Renal cortex interstitium (tissue), 11 donors: ENCODE measurements at regions not wholly inside any gene's neighbourhood (a gene's known extent, or its start where the extent isn't known, plus 50 kb on each side); places are given as distances from the start of the nearest gene placed in this dataset.
A peak's percentile ranks its signal among the peaks of the same experiment; 100 is the strongest.

Experiments used
- DNase-seq, 11 donors: peaks; one replicate each; pipeline ENCODE4 v3.0.0-alpha.2; 2013; ENCODE audit warnings: low read depth in 9 of 11, low spot score in 4 of 11; ENCODE audit errors: extremely low read depth in 1 of 11

DNA sequence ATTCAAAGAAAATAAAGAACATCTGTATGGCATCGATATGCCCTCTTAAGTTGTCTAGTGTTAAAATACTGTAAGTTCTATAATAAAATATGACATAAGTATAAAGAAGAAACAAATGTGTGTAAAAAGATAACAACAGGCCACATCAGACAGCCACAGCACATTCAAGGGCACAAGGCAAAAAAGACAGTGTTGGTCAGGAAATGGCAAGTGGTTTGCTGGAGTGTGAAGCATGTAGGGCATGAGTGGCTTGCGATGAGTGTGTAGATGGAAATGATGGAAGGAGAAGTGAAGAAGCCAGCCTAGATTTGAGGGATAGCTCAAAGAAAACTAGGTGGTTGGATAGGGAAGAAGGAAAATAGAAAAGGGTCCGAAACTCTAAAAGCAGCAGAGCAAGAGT is 341.6 kb downstream of the CRPPA start:
- DNase-seq, result no peak

DNA sequence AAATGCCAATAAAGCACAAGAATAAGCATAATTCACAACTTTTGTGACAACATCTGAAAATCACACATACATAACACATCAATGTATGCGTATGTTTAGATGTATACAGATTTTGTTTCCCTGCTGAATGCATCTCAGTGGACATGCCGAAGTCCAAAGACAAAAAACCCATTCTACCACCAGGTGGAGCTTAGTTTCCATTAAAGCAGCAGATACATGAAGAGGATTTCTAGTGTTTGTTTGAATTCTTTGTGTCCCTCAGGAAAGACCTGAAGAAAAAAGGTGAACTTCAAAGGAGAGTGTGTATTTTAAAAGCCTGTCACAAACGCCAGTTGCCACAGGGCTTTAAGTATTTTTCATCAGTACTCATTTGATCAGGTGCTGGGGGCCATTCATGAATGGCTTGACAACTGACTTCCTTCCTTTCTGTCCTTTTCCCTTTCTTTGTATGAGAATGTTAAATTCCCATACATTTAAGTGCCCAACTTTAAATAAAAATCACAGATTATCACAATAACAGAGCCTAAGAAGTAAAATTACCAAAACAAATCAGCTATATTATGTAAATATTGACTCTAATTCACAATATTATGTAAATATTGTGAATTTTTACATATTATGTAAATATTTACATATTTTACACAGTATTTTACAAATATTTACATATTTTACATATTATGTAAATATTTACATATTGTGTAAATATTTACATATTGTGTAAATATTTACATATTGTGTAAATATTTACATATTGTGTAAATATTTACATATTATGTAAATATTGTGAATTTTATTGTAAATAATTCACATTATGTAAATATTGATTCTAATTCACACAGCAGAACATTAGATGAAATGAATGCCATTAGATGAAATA is 343.0 kb downstream of the CRPPA start:
- DNase-seq, result peak; percentile 41 to 79 (median 67)

DNA sequence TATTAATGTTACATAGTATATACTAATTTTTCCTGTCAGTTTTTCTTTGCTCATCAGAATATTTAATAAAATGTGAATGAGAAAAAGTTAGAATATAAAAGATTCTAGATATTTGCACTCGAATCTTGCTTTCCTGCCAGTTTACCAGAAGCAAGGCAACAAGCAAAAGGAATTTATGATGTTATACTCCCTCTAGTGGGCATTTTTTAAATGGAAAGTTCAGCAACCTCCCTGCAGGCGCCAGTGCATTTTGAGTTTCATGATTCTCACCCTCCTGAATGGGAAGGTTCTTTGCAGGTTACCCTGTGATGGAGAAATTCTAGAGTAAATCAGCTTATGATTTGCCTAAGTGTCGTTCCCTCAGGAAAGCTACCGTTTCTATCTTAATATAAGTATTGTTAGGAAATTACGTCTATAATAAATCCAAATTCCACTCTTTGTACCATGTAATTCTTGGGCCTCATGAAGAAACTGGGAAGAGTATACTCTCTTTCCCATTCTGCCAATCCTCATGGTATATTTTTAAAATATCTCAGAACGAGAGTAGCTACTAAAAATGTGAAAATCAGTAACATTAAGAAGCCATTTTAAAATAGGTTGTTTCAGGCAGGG is 350.0 kb downstream of the CRPPA start:
- DNase-seq, result peak in 10 of 11 donors; percentile 39 to 63 (median 48)

DNA sequence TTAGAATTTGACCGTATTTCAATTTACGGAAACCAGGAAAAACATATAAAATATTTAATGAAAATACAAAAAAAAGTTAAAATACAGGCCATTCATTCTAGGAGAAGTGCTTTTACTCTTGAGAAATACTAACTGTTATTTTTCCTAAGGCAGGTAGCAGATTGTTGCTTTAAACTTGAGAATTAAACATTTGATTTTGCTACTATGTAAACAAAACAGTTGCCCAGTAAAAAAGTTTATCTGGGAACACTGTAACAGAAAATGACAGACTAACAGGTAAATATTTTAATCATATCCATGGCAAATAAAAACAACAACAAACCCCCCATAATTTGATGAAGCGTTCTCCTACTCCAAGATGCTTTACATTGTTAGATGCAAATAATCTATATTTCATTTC is 350.5 kb downstream of the CRPPA start:
- DNase-seq, result no peak

DNA sequence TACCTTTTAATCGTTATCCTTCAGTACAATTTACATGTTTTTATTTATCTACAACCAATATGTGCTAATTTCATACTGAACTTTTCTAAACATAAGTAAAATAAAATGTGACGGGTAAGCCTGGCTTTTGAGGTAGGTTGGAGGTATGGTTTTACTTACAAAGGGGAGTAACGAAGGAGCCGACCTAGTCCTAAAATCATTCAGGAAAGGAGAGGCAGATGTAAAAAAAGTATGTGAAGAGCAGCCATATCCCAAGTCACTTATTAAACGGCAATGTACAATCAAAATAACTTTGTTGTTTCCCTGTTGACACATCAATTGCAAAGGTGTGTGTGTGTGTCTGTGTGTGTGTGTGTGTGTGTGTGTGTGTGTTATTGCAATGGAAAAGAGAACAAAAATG is 351.3 kb downstream of the CRPPA start:
- DNase-seq, result no peak

DNA sequence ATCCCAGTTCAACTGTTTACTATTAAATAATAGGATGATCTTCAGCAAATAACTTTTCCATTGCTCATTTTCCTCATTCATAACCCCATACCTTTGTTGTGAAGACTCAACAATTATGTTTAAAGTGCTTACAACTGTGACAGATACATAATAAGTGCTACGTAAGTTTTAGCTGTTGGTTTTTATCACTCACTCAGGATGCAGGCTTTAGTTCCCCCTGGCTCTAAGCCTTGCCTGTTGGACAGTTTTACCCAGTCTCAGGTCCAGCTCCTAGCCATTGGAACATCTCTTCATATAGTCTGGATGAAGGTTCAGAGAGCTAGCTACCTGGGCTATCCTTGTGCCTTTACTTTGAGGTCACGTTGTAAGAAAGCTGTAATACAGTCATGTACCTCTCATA is 353.2 kb downstream of the CRPPA start:
- no peak for DNase-seq

DNA sequence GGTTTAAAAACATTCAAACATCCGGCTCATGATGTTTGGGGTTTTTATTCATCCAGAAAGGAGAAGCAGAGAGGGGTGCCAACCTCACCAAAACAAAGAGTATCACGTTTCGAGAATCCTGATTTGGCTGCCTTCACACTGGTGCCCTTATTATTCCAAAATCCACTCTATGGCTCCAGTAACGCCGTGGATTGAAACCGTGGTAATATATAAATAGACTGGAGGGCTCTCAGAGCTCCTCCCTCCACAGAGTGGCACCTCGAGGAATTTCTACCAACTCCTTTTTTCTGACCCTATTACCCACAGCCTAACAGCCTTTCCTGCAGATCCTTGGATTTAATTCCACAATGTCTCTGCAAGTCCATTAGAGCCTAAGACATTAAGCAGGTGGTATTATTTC is 353.6 kb downstream of the CRPPA start:
- DNase-seq, result no peak

DNA sequence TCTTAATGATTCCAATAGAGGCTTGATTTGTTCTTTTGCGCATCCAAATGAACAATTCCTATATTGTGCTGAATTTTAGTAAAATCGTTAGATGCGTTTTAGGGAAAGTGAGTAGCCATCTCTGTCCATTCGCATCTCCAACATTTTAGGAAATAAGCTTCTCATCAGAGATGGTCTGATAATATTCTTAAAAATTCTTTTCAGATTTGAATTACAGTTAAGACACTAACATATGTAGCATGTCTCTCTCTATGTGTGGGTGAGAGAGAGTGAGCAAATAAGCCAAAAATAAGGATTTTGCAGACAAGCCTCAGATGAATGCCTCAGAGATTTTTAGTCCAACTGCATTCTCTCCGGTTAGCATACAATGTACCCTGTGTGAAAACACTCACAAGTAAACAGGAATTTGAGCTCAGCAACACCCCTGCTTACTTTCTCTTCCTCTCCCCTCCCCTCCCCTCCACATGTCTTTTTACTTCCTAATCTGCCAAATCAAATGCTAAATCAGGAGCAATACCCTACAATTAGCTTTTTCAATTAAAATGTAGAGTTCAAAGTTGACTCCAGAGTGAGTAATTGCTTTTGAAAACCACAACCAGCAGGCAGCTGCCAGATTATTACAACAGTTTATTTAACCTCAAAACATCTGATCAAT is 354.4 kb downstream of the CRPPA start:
- DNase-seq, result peak in 1 of 11 donors; percentile 12

DNA sequence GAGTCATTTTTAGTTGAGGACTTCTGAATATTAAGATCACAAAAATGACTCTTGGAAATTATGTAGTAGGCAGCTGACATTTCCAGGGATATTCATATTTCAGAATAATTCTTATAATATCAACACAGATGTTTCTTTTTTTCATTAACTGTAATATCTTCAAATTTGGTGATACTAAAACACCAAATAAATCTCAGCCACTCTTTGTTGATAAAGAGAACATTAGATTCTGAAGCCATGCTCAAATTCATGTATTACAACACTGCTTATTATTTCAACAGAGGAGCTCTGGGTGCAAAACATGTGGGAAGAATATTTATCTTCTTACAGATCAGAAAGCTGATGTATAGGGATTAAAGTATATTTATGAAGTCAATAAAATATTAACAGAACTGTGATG is 355.4 kb downstream of the CRPPA start:
- no peak for DNase-seq

DNA sequence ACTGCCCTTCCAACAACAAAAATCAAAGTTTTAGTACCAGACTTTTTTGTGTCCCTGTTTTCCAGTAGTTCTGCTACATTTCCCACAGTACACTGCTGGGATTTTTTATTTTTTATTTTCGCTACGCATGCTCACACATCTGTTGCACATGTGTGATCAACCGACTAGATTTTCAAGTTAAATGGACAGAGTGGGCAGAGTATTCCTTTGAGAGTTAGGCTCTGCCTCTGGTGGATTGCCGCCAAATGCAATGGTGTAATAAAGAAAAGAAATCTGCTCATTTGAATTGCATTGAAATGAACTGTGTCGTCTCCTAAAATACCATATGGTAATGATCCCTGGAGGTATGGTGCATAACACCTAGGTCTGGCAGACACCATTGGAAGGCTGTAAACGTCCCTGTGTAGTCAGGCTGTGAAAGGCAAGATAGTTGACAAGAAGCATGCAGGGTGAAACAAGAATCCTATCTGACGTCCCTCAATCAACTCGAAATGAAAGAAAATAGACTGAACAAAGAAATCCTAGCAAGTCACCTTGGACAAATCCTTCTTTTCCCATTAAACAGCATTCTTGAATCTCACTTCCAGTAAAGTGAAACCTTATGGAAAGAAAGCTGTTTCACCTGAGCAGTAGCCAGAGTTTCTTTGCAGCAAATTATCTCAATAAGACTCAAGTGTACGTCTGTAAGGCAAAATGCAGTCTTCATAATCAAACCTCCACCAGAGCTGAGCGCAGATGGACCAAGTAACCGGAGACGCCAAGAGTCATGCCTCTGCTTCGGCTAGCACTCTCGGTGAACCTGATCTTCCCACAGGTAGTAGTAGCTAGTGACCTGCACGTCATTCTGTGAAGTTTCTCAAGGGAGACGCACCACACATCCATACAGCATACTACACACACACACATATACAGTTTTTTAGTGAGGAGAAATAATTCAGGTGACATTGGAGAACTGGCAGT is 357.3 kb downstream of the CRPPA start:
- DNase-seq, result peak in 2 of 11 donors; percentile 17 to 23

DNA sequence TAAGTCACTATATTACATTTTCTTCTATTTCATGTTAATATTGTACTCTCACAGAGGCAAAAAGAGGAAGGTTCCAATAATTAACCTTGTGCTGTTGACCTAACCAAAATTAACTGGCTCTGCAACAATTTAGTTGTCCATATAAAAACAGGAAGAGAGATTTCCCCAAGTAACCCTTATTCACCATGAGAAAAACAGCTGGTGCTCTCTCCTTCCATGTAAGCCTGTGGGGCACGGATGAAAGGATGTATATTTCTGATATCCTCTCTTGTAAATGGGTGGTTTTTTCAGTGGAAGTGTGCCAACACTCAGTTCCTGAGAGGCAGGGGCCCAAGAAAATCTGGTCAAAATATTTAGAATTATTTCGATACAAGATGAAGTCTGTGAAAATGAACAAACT is 358.1 kb downstream of the CRPPA start:
- DNase-seq, result no peak

DNA sequence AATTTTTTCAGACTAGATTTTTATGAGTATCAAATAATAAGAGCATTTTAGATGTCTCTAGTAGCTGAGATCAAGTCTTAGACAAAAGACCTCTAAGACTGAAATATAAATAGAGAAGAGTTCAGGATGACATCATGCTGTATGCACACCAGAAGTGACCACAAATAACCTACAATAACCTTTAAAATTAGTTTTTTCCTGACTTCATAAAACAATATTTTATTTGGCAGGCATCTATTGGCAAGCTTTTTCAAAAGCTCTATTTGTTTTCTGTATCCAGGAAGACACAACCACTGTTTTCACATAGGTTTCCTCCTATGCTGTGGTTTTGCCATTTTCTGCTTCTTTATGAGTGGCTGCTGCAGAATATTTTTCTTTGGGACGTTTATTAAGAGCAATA is 359.1 kb downstream of the CRPPA start:
- no peak for DNase-seq

DNA sequence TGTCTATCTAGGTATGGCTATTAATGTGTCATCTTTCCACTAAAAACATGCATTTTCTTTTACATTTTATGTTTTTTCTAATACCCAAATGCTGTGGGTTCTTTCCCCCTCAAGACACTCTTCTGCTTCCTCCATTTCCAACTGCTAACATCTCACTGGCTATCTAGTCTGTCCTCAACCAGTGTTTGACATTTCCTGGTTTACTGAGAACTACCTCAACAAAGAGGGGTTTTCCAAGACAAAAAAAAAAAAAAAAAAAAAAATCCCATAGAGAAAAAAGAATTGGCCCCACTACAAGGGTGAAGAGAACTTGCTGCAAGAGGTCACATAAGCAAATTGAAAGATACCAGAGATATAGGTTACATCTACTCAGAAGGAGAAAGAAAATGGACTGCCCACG is 359.7 kb downstream of the CRPPA start:
- no peak for DNase-seq

DNA sequence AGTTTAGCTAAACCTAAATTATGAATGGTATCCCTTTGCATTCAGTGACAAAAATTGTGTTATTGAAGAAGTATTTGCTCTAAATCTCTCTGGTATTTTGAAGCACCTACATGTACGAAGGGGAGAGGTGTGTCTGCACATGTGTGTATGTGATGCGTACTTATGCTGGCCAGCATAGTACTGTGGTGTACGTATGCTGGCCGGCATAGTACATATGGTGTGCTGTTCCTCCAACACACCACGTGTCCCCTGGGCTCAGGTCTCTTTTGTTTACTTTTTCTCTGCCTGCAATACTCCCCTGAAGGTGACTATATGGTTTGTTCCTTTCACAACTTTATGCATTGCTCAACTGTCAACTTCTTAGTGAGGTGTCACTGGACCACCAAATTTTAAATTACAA is 360.3 kb downstream of the CRPPA start:
- DNase-seq, result no peak

DNA sequence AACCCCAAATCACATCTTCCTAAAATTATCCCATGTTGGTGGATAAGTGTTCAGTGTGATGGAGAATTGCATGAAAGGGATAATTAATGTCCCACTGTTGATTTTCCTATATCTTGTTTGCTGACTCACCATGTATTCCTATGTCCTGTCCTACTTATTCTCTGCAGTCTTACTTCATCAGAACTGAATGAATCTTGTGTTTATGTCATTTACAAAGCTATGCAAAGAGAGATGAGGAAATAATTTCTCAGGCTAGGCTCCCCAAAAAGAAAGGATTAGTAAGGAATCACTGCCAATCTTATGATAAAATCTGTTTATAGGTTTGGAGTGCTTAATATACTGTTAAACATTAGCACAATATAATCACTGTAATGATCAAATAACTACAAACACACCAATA is 360.8 kb downstream of the CRPPA start:
- no peak for DNase-seq

DNA sequence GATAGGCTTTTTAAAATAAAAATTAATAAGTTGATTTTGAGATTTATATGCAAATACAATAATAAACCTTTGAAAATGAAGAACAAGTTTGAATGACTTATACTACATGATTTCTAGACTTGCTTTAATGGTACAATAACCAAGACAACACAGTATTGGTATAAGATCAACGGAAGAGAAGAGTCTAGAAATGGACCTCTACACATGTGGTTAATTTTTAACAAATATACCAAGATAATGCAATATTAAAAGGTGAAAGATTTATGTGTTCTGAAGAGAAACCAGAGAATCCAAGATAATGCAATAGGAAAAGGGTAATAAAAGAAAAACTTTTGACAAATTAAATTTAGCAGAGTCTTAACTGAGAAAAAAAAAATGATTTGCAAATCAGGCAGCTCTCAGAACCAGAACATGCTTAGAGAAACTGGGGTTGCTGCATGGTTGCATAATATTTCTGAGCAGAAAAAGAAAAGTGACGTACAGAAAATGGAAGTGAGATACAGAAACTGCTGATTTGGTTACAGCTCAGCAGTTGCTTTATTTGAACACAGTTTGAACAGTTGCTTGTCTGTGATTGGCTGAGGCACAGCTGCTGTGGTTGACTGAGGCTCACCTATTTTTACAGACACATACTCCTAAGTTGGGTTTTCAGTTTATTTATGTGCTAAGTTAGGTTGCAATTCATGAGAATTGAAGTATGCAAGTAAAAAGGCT is 365.9 kb downstream of the CRPPA start:
- no peak for DNase-seq

DNA sequence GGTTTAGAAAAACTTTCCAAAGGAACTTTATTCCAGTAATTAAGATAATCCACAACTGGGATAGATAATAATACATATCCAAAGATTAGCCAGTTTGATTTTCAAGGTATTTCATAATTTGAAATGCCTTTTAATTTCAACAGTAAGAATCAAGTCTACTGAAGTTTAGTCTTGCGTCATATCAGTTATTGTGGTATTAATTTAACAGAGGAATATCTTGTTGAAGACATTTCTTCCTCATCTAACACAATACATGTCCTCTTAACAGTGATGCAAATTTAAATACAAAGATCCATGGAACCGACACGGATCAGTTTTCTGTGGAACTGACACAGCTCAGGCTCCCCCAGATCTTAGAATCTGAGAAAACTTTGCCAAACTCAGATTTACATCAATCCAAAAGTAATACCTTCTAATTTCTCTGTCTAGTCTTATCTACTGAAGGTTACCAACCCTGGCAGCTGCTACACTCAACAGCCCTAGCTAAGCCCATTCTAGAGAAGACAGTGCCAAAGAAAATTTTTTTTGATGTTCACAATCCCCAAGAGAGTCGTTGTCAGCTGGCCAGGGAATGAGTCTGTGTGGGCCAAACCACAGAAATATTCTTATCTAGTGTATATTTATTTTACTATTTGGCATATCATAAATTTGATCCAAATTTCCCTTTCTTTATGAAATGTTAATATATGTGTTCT is 365.2 kb upstream of the MEOX2 start:
- no peak for DNase-seq

DNA sequence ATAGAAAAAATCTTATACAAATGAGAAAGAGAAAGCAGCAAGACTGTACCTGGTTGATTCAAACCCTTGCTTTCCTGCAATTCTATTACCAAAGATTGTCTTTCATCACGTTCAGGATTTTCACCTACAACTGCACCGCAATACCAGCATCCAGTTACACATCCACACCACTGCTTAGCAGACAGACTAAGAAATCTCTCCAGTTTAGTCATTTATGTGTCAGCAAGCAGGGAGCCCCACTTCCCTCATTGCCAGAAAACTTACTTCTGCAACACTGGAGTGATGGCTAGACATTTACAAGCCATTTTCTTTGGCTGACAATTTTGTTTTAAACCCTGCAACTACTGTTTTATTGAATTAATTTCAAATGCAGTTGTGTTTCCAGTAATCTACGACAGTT is 359.6 kb upstream of the MEOX2 start:
- DNase-seq, result no peak
